ENCODE measurements at regions not wholly inside any gene's neighbourhood (a gene's known extent, or its start where the extent isn't known, plus 50 kb on each side); places are given as distances from the start of the nearest gene placed in this dataset.

- TF ChIP-seq CTCF (IDR thresholded peaks at IDR 0.05; ENCODE audit: insufficient read depth, low read depth, low read length) = no peak
- ChIA-PET POLR2A (no interaction called here), CTCF (no interaction called here)
- peaks cover 3% of the 10 kb centered on the region for H3K27me3 ChIP-seq (ENCODE audit: control insufficient read depth, insufficient read depth, low read length)
- H3K36me3 ChIP-seq (ENCODE audit: control insufficient read depth, insufficient read depth, low read length) = no peaks in the 10 kb centered on the region
- no peak for DNase-seq (ENCODE audit: low read depth)
- H3K4me3 ChIP-seq (ENCODE audit: low read depth, low read length) = no peak overlapping the region
Measured at GRCh38 chr5:38681966-38682365, 125.5 kb upstream of the LIFR start.

- H3K4me3 ChIP-seq (ENCODE audit: low read depth, low read length) = no peak overlapping the region
- no peak for TF ChIP-seq CTCF (IDR thresholded peaks at IDR 0.05; ENCODE audit: insufficient read depth, low read depth, low read length)
- H3K36me3 ChIP-seq (ENCODE audit: control insufficient read depth, insufficient read depth, low read length) = no peaks in the 10 kb centered on the region
- DNase-seq (ENCODE audit: low read depth) = no peak
- POLR2A ChIA-PET = no interaction called here
- CTCF ChIA-PET = interaction anchor here (2.5 kb wide), 1 partner anchor 10 kb away, joined by 7 read pairs; no protein-coding TSS in a partner anchor
- peaks cover 3% of the 10 kb centered on the region for H3K27me3 ChIP-seq (ENCODE audit: control insufficient read depth, insufficient read depth, low read length)
Measured at GRCh38 chr5:38686658-38687057, 130.2 kb upstream of the LIFR start.

- no peaks in the 10 kb centered on the region for H3K36me3 ChIP-seq (ENCODE audit: control insufficient read depth, insufficient read depth, low read length)
- no peak overlapping the region for H3K4me3 ChIP-seq (ENCODE audit: low read depth, low read length)
- CTCF ChIA-PET = interaction anchor here (1.5 to 1.7 kb wide), 2 partner anchors 8 to 33 kb away, joined by 4 read pairs; no protein-coding TSS in a partner anchor
- H3K27me3 ChIP-seq (ENCODE audit: control insufficient read depth, insufficient read depth, low read length) = no peaks in the 10 kb centered on the region; the same call in 1 of the 2 replicates
- no peak for TF ChIP-seq CTCF (IDR thresholded peaks at IDR 0.05; ENCODE audit: insufficient read depth, low read depth, low read length)
- POLR2A ChIA-PET = no interaction called here
- no peak for DNase-seq (ENCODE audit: low read depth)
Measured at GRCh38 chr5:38692346-38692745, 135.9 kb upstream of the LIFR start.

- no peak for DNase-seq (ENCODE audit: low read depth)
- no peaks in the 10 kb centered on the region; the same call in 1 of the 2 replicates for H3K27me3 ChIP-seq (ENCODE audit: control insufficient read depth, insufficient read depth, low read length)
- ChIA-PET POLR2A (no interaction called here), CTCF (interaction anchor here (1.5 to 1.7 kb wide), 2 partner anchors 8 to 33 kb away, joined by 4 read pairs; no protein-coding TSS in a partner anchor)
- H3K4me3 ChIP-seq (ENCODE audit: low read depth, low read length) = no peak overlapping the region
- no peak for TF ChIP-seq CTCF (IDR thresholded peaks at IDR 0.05; ENCODE audit: insufficient read depth, low read depth, low read length)
- no peaks in the 10 kb centered on the region for H3K36me3 ChIP-seq (ENCODE audit: control insufficient read depth, insufficient read depth, low read length)
Measured at GRCh38 chr5:38692781-38693527, 136.5 kb upstream of the LIFR start.

GRCh38 chr5:38695021-38695958 is 138.8 kb upstream of the LIFR start:
- CTCF ChIA-PET = interaction anchor here (1.7 kb wide), 1 partner anchor 9 kb away, joined by 7 read pairs; no protein-coding TSS in a partner anchor

More at GRCh38 chr5:38695021-38695958, 138.8 kb upstream of the LIFR start:
- Histone ChIP-seq H3K36me3 (ENCODE audit: control insufficient read depth, insufficient read depth, low read length) (no peaks in the 10 kb centered on the region), H3K27me3 (ENCODE audit: control insufficient read depth, insufficient read depth, low read length) (no peaks in the 10 kb centered on the region; the same call in 1 of the 2 replicates), H3K4me3 (ENCODE audit: low read depth, low read length) (no peak overlapping the region)
- DNase-seq (ENCODE audit: low read depth) = no peak
- no peak for TF ChIP-seq CTCF (IDR thresholded peaks at IDR 0.05; ENCODE audit: insufficient read depth, low read depth, low read length)
- POLR2A ChIA-PET = no interaction called here

Measured in BJ (cell line).